OCI-LY1 (cell line): ENCODE measurements at regions not wholly inside any gene's neighbourhood (a gene's known extent, or its start where the extent isn't known, plus 50 kb on each side); places are given as distances from the start of the nearest gene placed in this dataset.

Source experiments
- H2AFZ ChIP-seq: fragments of 200-600 bp; sonication (generic), shearing (Covaris generic); 2 replicates; pipeline ENCODE4 v1.6.0; 2014; ENCODE audit warnings: antibody characterized with exemption, mild to moderate bottlenecking, low read length
- H3F3A ChIP-seq: fragments of 200-600 bp; sonication (generic), shearing (Covaris generic); 2 replicates; pipeline ENCODE4 v1.6.0; 2014; ENCODE audit warnings: mild to moderate bottlenecking, antibody characterized with exemption, low read length, moderate library complexity; ENCODE audit not compliant: insufficient read depth
- H3K27ac ChIP-seq: fragments of 200-600 bp; sonication (generic); 2 replicates; pipeline ENCODE4 v1.5.1; 2014; ENCODE audit warnings: low read length, mixed run types, mild to moderate bottlenecking, low read depth; ENCODE audit not compliant: poor library complexity, severe bottlenecking
- H3K27me3 ChIP-seq: fragments of 200-600 bp; sonication (generic); 2 replicates; pipeline ENCODE4 v1.6.0; 2014; ENCODE audit warnings: antibody characterized with exemption, mild to moderate bottlenecking, low read length, moderate library complexity; ENCODE audit not compliant: insufficient read depth
- H3K36me3 ChIP-seq: fragments of 200-600 bp; sonication (generic); 2 replicates; pipeline ENCODE4 v1.6.1; 2014; ENCODE audit warnings: mild to moderate bottlenecking, antibody characterized with exemption, low read length, moderate library complexity, mixed read lengths; ENCODE audit not compliant: insufficient read depth
- H3K4me1 ChIP-seq: fragments of 200-600 bp; sonication (generic); 2 replicates; pipeline ENCODE4 v1.5.1; 2014; ENCODE audit warnings: mild to moderate bottlenecking, low read length, moderate library complexity; ENCODE audit not compliant: insufficient read depth, severe bottlenecking
- H3K4me2 ChIP-seq: fragments of 200-600 bp; sonication (generic), shearing (Covaris generic); 2 replicates; pipeline ENCODE4 v1.6.1; 2014; ENCODE audit warnings: low read length
- H3K4me3 ChIP-seq: fragments of 200-600 bp; sonication (generic); 2 replicates; pipeline ENCODE4 v1.5.1; 2014; ENCODE audit warnings: low read length, low read depth, mild to moderate bottlenecking, mixed read lengths; ENCODE audit not compliant: poor library complexity, severe bottlenecking
- H3K79me2 ChIP-seq: fragments of 200-600 bp; shearing (Covaris generic); 2 replicates; pipeline ENCODE4 v1.6.1; 2016; ENCODE audit warnings: mixed run types, low read length, mixed read lengths; ENCODE audit not compliant: insufficient read depth
- H3K9ac ChIP-seq: fragments of 200-600 bp; sonication (generic), shearing (Covaris generic); 2 replicates; pipeline ENCODE4 v1.6.1; 2014; ENCODE audit warnings: mild to moderate bottlenecking, low read length, mixed read lengths
- H3K9me2 ChIP-seq: fragments of 200-600 bp; sonication (generic), shearing (Covaris generic); 2 replicates; pipeline ENCODE4 v1.6.1; 2014; ENCODE audit warnings: low read depth, mild to moderate bottlenecking, low read length, mixed read lengths
- H3K9me3 ChIP-seq: fragments of 200-600 bp; shearing (Covaris generic); 2 replicates; pipeline ENCODE4 v1.6.1; 2014; ENCODE audit warnings: low read length, mixed read lengths
- H4K20me1 ChIP-seq: fragments of 200-600 bp; sonication (generic), shearing (Covaris generic); 2 replicates; pipeline ENCODE4 v1.6.0; 2016; ENCODE audit warnings: mild to moderate bottlenecking, low read length; ENCODE audit not compliant: insufficient read depth
- CTCF ChIP-seq: fragments of 200-600 bp; sonication (generic), shearing (Covaris generic); IDR thresholded peaks from 2 replicates; pipeline ENCODE4 v1.5.1; 2017; ENCODE audit warnings: mild to moderate bottlenecking, antibody characterized with exemption, low read length, moderate library complexity, mixed read lengths
- EZH2 ChIP-seq: fragments of 200-600 bp; sonication (generic), shearing (Covaris generic); IDR thresholded peaks from 2 replicates; pipeline ENCODE4 v1.8.0; 2017; ENCODE audit warnings: borderline replicate concordance, mixed run types, mild to moderate bottlenecking, antibody characterized with exemption, low read length, moderate library complexity, mixed read lengths

GRCh38 chr3:34019158-34019557 lies 220.7 kb downstream of the PDCD6IP start:
- H2AFZ ChIP-seq, result no peak overlapping the region
- H3K4me2 ChIP-seq, result no peak overlapping the region
- H3F3A ChIP-seq, result no peaks in the 10 kb centered on the region
- no peak overlapping the region for H3K9ac ChIP-seq
- TF ChIP-seq EZH2 (no peak), CTCF (no peak)
- H3K4me3 ChIP-seq, result no peak overlapping the region
- no peaks in the 10 kb centered on the region for H3K9me3 ChIP-seq
- no peaks in the 10 kb centered on the region for H3K4me1 ChIP-seq
- no peaks in the 10 kb centered on the region for H3K79me2 ChIP-seq
- H4K20me1 ChIP-seq, result no peaks in the 10 kb centered on the region
- no peaks in the 10 kb centered on the region for H3K9me2 ChIP-seq
- no peak overlapping the region for H3K27ac ChIP-seq
- no peaks in the 10 kb centered on the region for H3K36me3 ChIP-seq
- no peaks in the 10 kb centered on the region for H3K27me3 ChIP-seq

GRCh38 chr3:34020170-34020569 lies 221.7 kb downstream of the PDCD6IP start:
- Histone ChIP-seq H3K36me3 (no peaks in the 10 kb centered on the region), H3K9me2 (no peaks in the 10 kb centered on the region), H3K4me3 (no peak overlapping the region), H3K9ac (no peak overlapping the region), H2AFZ (no peak overlapping the region), H3K9me3 (no peaks in the 10 kb centered on the region), H4K20me1 (no peaks in the 10 kb centered on the region), H3K79me2 (no peaks in the 10 kb centered on the region), H3K27me3 (no peaks in the 10 kb centered on the region), H3K4me2 (no peak overlapping the region), H3K4me1 (no peaks in the 10 kb centered on the region), H3F3A (no peaks in the 10 kb centered on the region), H3K27ac (no peak overlapping the region)
- TF ChIP-seq CTCF (no peak), EZH2 (no peak)

GRCh38 chr3:34020726-34021680 lies 222.6 kb downstream of the PDCD6IP start:
- no peak for TF ChIP-seq EZH2
- no peak for TF ChIP-seq CTCF
- Histone ChIP-seq H3K27me3 (no peaks in the 10 kb centered on the region), H3K36me3 (no peaks in the 10 kb centered on the region), H4K20me1 (no peaks in the 10 kb centered on the region), H3F3A (no peaks in the 10 kb centered on the region), H3K4me1 (no peaks in the 10 kb centered on the region), H3K9ac (no peak overlapping the region), H3K9me3 (no peaks in the 10 kb centered on the region), H2AFZ (no peak overlapping the region), H3K27ac (no peak overlapping the region), H3K79me2 (no peaks in the 10 kb centered on the region), H3K4me3 (no peak overlapping the region), H3K9me2 (no peaks in the 10 kb centered on the region), H3K4me2 (no peak overlapping the region)
